HG02763 (cell line): ENCODE measurements at regions not wholly inside any gene's neighbourhood (a gene's known extent, or its start where the extent isn't known, plus 50 kb on each side); places are given as distances from the start of the nearest gene placed in this dataset.
"Not testable (repeated sequence)": the region's sequence is repeated elsewhere in the genome, so short reads cannot be mapped to it uniquely, and the experiment has no call there.

Source experiments
- ATAC-seq: cut with Tn5 transposase; IDR thresholded peaks from one replicate; pipeline ENCODE4 v1.9.1; 2021; ENCODE audit warnings: mild to moderate bottlenecking, moderate library complexity; ENCODE audit not compliant: unreplicated experiment

GRCh38 chr2:8118940-8119781, 562.7 kb upstream of the ID2 start:
- ATAC-seq = no peak

- no peak for ATAC-seq
Measured at GRCh38 chr2:8119782-8120505, 561.9 kb upstream of the ID2 start.

GRCh38 chr2:8120506-8120860, 561.4 kb upstream of the ID2 start:
- no peak for ATAC-seq

- no peak for ATAC-seq
Measured at GRCh38 chr2:8121022-8121825, 560.6 kb upstream of the ID2 start.

- ATAC-seq = no peak
Measured at GRCh38 chr2:8121826-8122513, 559.9 kb upstream of the ID2 start.

- ATAC-seq = no peak
Measured at GRCh38 chr2:8122520-8122919, 559.3 kb upstream of the ID2 start.

GRCh38 chr2:8123464-8123863, 558.4 kb upstream of the ID2 start:
- no peak for ATAC-seq

- ATAC-seq = no peak
Measured at GRCh38 chr2:8125741-8126711, 555.8 kb upstream of the ID2 start.

- ATAC-seq = no peak
Measured at GRCh38 chr2:8126783-8127182, 555.1 kb upstream of the ID2 start.

GRCh38 chr2:8131423-8131822, 550.4 kb upstream of the ID2 start:
- ATAC-seq = not testable (repeated sequence)

- no peak for ATAC-seq
Measured at GRCh38 chr2:8132351-8132831, 549.5 kb upstream of the ID2 start.

- no peak for ATAC-seq
Measured at GRCh38 chr2:8132879-8133278, 549.0 kb upstream of the ID2 start.

GRCh38 chr2:8133363-8133762, 548.5 kb upstream of the ID2 start:
- no peak for ATAC-seq

- ATAC-seq = no peak
Measured at GRCh38 chr2:8133913-8134472, 547.9 kb upstream of the ID2 start.

GRCh38 chr2:8134473-8134932, 547.4 kb upstream of the ID2 start:
- ATAC-seq = no peak

GRCh38 chr2:8134985-8135682, 546.7 kb upstream of the ID2 start:
- no peak for ATAC-seq

- no peak for ATAC-seq
Measured at GRCh38 chr2:8137801-8138200, 544.1 kb upstream of the ID2 start.

- no peak for ATAC-seq
Measured at GRCh38 chr2:8138525-8138922, 543.3 kb upstream of the ID2 start.
